Upper lobe of right lung (tissue), 1 donor: ENCODE measurements at regions not wholly inside any gene's neighbourhood (a gene's known extent, or its start where the extent isn't known, plus 50 kb on each side); places are given as distances from the start of the nearest gene placed in this dataset.

ENCODE experiments used
- ATAC-seq: fragments of 200-7000 bp; cut with Tn5 transposase; one replicate; pipeline ENCODE4 v1.9.1; 2020; ENCODE audit warnings: mild to moderate bottlenecking, moderate library complexity
- DNase-seq: peaks from one replicate; pipeline ENCODE4 v3.0.0-alpha.2; 2020
- H3K27ac ChIP-seq: fragments of 200-600 bp; one replicate; pipeline ENCODE4 v1.8.0; 2022
- H3K27me3 ChIP-seq: fragments of 200-600 bp; one replicate; pipeline ENCODE4 v1.8.0; 2022; ENCODE audit warnings: mild to moderate bottlenecking
- H3K36me3 ChIP-seq: fragments of 200-600 bp; one replicate; pipeline ENCODE4 v1.8.0; 2022
- H3K4me1 ChIP-seq: fragments of 200-600 bp; one replicate; pipeline ENCODE4 v1.8.0; 2022
- H3K4me3 ChIP-seq: fragments of 200-600 bp; one replicate; pipeline ENCODE4 v1.8.0; 2022; ENCODE audit warnings: mild to moderate bottlenecking
- H3K9me3 ChIP-seq: fragments of 200-600 bp; one replicate; pipeline ENCODE4 v1.8.0; 2022
- CTCF ChIP-seq: fragments of 200-600 bp; IDR thresholded peaks from one replicate; pipeline ENCODE4 v1.8.0; 2022; ENCODE audit warnings: antibody characterized with exemption
- intact Hi-C: fragments of 100-400 bp; cut with DNase I; formaldehyde crosslinking; loops from one replicate; pipeline ENCODE4 v1.11.0; 2022
- donor health status: DM: no; HTN: yes; CAD: no; lungs with severe emphysema.

- H3K9me3 ChIP-seq, result no peaks in the 10 kb centered on the region
- ATAC-seq (no peak), DNase-seq (no peak)
- no peaks in the 10 kb centered on the region for H3K4me1 ChIP-seq
- no peak overlapping the region for H3K4me3 ChIP-seq
- no peaks in the 10 kb centered on the region for H3K27me3 ChIP-seq
- no peak overlapping the region for H3K27ac ChIP-seq
- intact Hi-C loops, result no loop called here
- no peaks in the 10 kb centered on the region for H3K36me3 ChIP-seq
- TF ChIP-seq CTCF, result no peak
Observed at GRCh38 chr20:52624281-52624680, 347.9 kb upstream of the TSHZ2 start.

- DNase-seq (no peak), ATAC-seq (no peak)
- intact Hi-C loops, result no loop called here
- Histone ChIP-seq H3K9me3 (no peaks in the 10 kb centered on the region), H3K27me3 (no peaks in the 10 kb centered on the region), H3K4me3 (no peak overlapping the region), H3K36me3 (no peaks in the 10 kb centered on the region), H3K4me1 (no peaks in the 10 kb centered on the region), H3K27ac (no peak overlapping the region)
- TF ChIP-seq CTCF, result no peak
Observed at GRCh38 chr20:52622081-52622480, 350.1 kb upstream of the TSHZ2 start.

GRCh38 chr20:52621401-52621800 lies 350.8 kb upstream of the TSHZ2 start:
- ATAC-seq, result no peak
- H3K4me1 ChIP-seq, result no peaks in the 10 kb centered on the region
- no peaks in the 10 kb centered on the region for H3K36me3 ChIP-seq
- DNase-seq, result no peak
- no peaks in the 10 kb centered on the region for H3K9me3 ChIP-seq
- H3K27me3 ChIP-seq, result no peaks in the 10 kb centered on the region
- intact Hi-C loops, result no loop called here
- H3K27ac ChIP-seq, result no peak overlapping the region
- TF ChIP-seq CTCF, result no peak
- no peak overlapping the region for H3K4me3 ChIP-seq

GRCh38 chr20:52619671-52620070 lies 352.5 kb upstream of the TSHZ2 start:
- Histone ChIP-seq H3K27ac (no peak overlapping the region), H3K4me1 (no peaks in the 10 kb centered on the region), H3K36me3 (no peaks in the 10 kb centered on the region), H3K27me3 (peaks cover 5% of the 10 kb centered on the region), H3K4me3 (no peak overlapping the region), H3K9me3 (no peaks in the 10 kb centered on the region)
- intact Hi-C loops, result no loop called here
- TF ChIP-seq CTCF, result no peak
- DNase-seq (no peak), ATAC-seq (no peak)

GRCh38 chr20:52619101-52619500 lies 353.1 kb upstream of the TSHZ2 start:
- H3K4me3 ChIP-seq, result no peak overlapping the region
- peaks cover 5% of the 10 kb centered on the region for H3K27me3 ChIP-seq
- no peak for TF ChIP-seq CTCF
- DNase-seq (no peak), ATAC-seq (no peak)
- H3K9me3 ChIP-seq, result no peaks in the 10 kb centered on the region
- no peaks in the 10 kb centered on the region for H3K36me3 ChIP-seq
- H3K4me1 ChIP-seq, result no peaks in the 10 kb centered on the region
- no peak overlapping the region for H3K27ac ChIP-seq
- intact Hi-C loops, result no loop called here

- Histone ChIP-seq H3K4me3 (no peak overlapping the region), H3K36me3 (no peaks in the 10 kb centered on the region), H3K27ac (no peak overlapping the region), H3K4me1 (no peaks in the 10 kb centered on the region), H3K27me3 (peaks cover 10% of the 10 kb centered on the region), H3K9me3 (no peaks in the 10 kb centered on the region)
- no peak for TF ChIP-seq CTCF
- intact Hi-C loops, result no loop called here
- no peak for DNase-seq
- ATAC-seq, result no peak
Observed at GRCh38 chr20:52616629-52617028, 355.5 kb upstream of the TSHZ2 start.
